GM12878 (cell line): ENCODE measurements at regions not wholly inside any gene's neighbourhood (a gene's known extent, or its start where the extent isn't known, plus 50 kb on each side); places are given as distances from the start of the nearest gene placed in this dataset.

Source experiments
- ATAC-seq: fragments of 200-7000 bp; cut with Tn5 transposase; 3 replicates; pipeline ENCODE4 v1.9.1; 2020; ENCODE audit warnings: mild to moderate bottlenecking, moderate library complexity
- BruUV-seq: library from RNA; stranded (reverse); fragments of 400-500 nt; replicated peaks from 2 replicates; lab custom pipeline; 2021; lab: Mats Ljungman, UMichigan
- CTCF ChIA-PET: fragments of 300-600 bp; sonication (Branson Sonifier 250); formaldehyde crosslinking; extraction: SDS; loops from one replicate; lab custom pipeline; 2021; ENCODE audit warnings: inconsistent platforms; lab: Yijun Ruan, JAX
- POLR2A ChIA-PET: fragments of 350-600 bp; formaldehyde crosslinking; extraction: SDS; loops from one replicate; lab custom pipeline; 2021; ENCODE audit warnings: inconsistent platforms; lab: Charles Lee
- RAD21 ChIA-PET: fragments of 300-600 bp; sonication (Branson Sonifier 250); formaldehyde crosslinking; loops from one replicate; lab custom pipeline; 2023; ENCODE audit warnings: antibody characterized with exemption; ENCODE audit not compliant: unreplicated experiment; lab: Charles Lee
- SMC1A ChIA-PET: fragments of 300-600 bp; sonication (Branson Sonifier 250); formaldehyde crosslinking; loops from one replicate; lab custom pipeline; 2023; ENCODE audit not compliant: unreplicated experiment, uncharacterized antibody; lab: Charles Lee
- DNase-seq: peaks from one replicate; pipeline ENCODE4 v3.0.0-alpha.2; 2011; ENCODE audit warnings: low read depth, low spot score
- FAIRE-seq: peaks from 3 replicates; lab custom pipeline; 2011; peaks lifted over from hg19 to GRCh38; lab: Jason Lieb, UNC
- H2AFZ ChIP-seq: 2 replicates; pipeline ENCODE4 v1.6.0; 2011; ENCODE audit warnings: low read depth, low read length, control low read depth; ENCODE audit not compliant: control insufficient read depth
- H3K27ac ChIP-seq: 2 replicates; pipeline ENCODE4 v1.5.1; 2011; ENCODE audit warnings: control low read depth; ENCODE audit not compliant: control insufficient read depth, insufficient read depth
- H3K27me3 ChIP-seq, 2 experiments: replicated peaks in 1 of 2; 2 replicates each; pipeline versions ENCODE4 v1.6.0 to v1.6.1; 2011; ENCODE audit warnings: low read length in 1 of 2; ENCODE audit not compliant: control insufficient read depth in 2 of 2, insufficient read depth in 2 of 2
- H3K36me3 ChIP-seq, 2 experiments: 2 replicates each; pipeline ENCODE4 v1.5.1; 2011; ENCODE audit warnings: low read length in 1 of 2; ENCODE audit not compliant: control insufficient read depth in 2 of 2, insufficient read depth in 2 of 2
- H3K4me1 ChIP-seq: 2 replicates; pipeline ENCODE4 v1.6.1; 2011; ENCODE audit warnings: mild to moderate bottlenecking, low read length, moderate library complexity, mixed read lengths; ENCODE audit not compliant: control insufficient read depth, insufficient read depth
- H3K4me2 ChIP-seq: 2 replicates; pipeline ENCODE4 v1.6.0; 2011; ENCODE audit warnings: control low read depth; ENCODE audit not compliant: control insufficient read depth, insufficient read depth
- H3K4me3 ChIP-seq: fragments of 200-600 bp; sonication (generic); 2 replicates; pipeline ENCODE4 v1.5.1; 2016
- H3K79me2 ChIP-seq: 2 replicates; pipeline ENCODE4 v1.6.0; 2011; ENCODE audit warnings: low read length; ENCODE audit not compliant: control insufficient read depth, insufficient read depth
- H3K9ac ChIP-seq: 2 replicates; pipeline ENCODE4 v1.8.0; 2011; ENCODE audit warnings: low read length, control low read depth, mixed read lengths; ENCODE audit not compliant: control insufficient read depth, insufficient read depth
- H3K9me3 ChIP-seq: replicated peaks from 3 replicates; pipeline ENCODE4 v1.5.1; 2011; ENCODE audit warnings: mild to moderate bottlenecking, low read length; ENCODE audit not compliant: control insufficient read depth, insufficient read depth
- H4K20me1 ChIP-seq: 2 replicates; pipeline ENCODE4 v1.6.0; 2011; ENCODE audit not compliant: control insufficient read depth, insufficient read depth
- CHD4 ChIP-seq: fragments of 200-600 bp; sonication (generic); IDR thresholded peaks from 2 replicates; pipeline ENCODE4 v1.6.1; 2016; ENCODE audit warnings: mild to moderate bottlenecking
- CREB1 ChIP-seq: IDR thresholded peaks from 2 replicates; pipeline ENCODE4 v1.6.1; 2012; ENCODE audit warnings: low read depth, mild to moderate bottlenecking, inconsistent platforms
- HDAC2 ChIP-seq: fragments of 200-600 bp; sonication (generic); IDR thresholded peaks from 2 replicates; pipeline ENCODE4 v1.6.1; 2017
- POU2F2 ChIP-seq: IDR thresholded peaks from 3 replicates; pipeline ENCODE4 v1.6.1; 2011; ENCODE audit warnings: low read depth, mild to moderate bottlenecking, low read length, borderline replicate concordance
- SMAD1 ChIP-seq: fragments of 450-650 bp; IDR thresholded peaks from 2 replicates; pipeline ENCODE4 v1.6.1; 2018; ENCODE audit warnings: mild to moderate bottlenecking, low read depth; ENCODE audit not compliant: partially characterized antibody
- SPI1 ChIP-seq: IDR thresholded peaks from 2 replicates; pipeline ENCODE4 v1.6.1; 2011; ENCODE audit warnings: low read depth, mild to moderate bottlenecking, low read length, moderate library complexity, borderline replicate concordance; ENCODE audit not compliant: insufficient read depth
- SUZ12 ChIP-seq: fragments of 200-600 bp; sonication (generic); IDR thresholded peaks from one replicate; pipeline ENCODE4 v1.6.1; 2018; ENCODE audit warnings: antibody characterized with exemption, mild to moderate bottlenecking; ENCODE audit not compliant: unreplicated experiment
- TCF12 ChIP-seq: IDR thresholded peaks from 2 replicates; pipeline ENCODE4 v1.6.1; 2011; ENCODE audit warnings: low read depth, mild to moderate bottlenecking, low read length
- ZBED1 ChIP-seq: IDR thresholded peaks from 2 replicates; pipeline ENCODE4 v1.6.1; 2016; ENCODE audit warnings: borderline replicate concordance
- ZNF274 ChIP-seq: IDR thresholded peaks from one replicate; pipeline ENCODE4 v1.8.0; 2011; ENCODE audit not compliant: insufficient read length, insufficient read depth
- ZNF384 ChIP-seq: IDR thresholded peaks from 2 replicates; pipeline ENCODE4 v1.6.1; 2012; ENCODE audit warnings: low read depth, mild to moderate bottlenecking, low read length, improper control_type of control experiment, borderline replicate concordance
- WGBS: methylation state at CpG from one replicate; pipeline ENCODE4 v1.1.6; 2016; ENCODE audit warnings: low lambda C conversion rate; ENCODE audit not compliant: insufficient replicate concordance, insufficient coverage; ENCODE audit errors: missing lambda C conversion rate; 5-methylcytosine and 5-hydroxymethylcytosine counted together
- in situ Hi-C: fragments of 300-500 bp; cut with MboI; formaldehyde crosslinking; loops from 9 replicates; pipeline ENCODE4 v1.14.3; 2018; ENCODE audit warnings: mixed read lengths
- intact Hi-C: fragments of 100-400 bp; cut with micrococcal nuclease; formaldehyde crosslinking; loops from one replicate; pipeline ENCODE4 v1.14.2; 2022; ENCODE audit not compliant: unreplicated experiment
- TF ChIP-seq, protein P1 (sequence below): IDR thresholded peaks from 2 replicates; pipeline ENCODE4 v1.6.1; 2012; ENCODE audit warnings: improper control_type of control experiment, low read depth, low read length; ENCODE audit not compliant: insufficient replicate concordance
- TF ChIP-seq, protein P2 (sequence below): IDR thresholded peaks from 2 replicates; pipeline ENCODE4 v1.6.1; 2012; ENCODE audit warnings: mild to moderate bottlenecking, low read depth, low read length
- TF ChIP-seq, protein P3 (sequence below): fragments of 450-650 bp; formaldehyde crosslinking; IDR thresholded peaks from 2 replicates; pipeline ENCODE4 v1.5.0; 2022; ENCODE audit warnings: mild to moderate bottlenecking, missing genetic modification characterization

DNA sequence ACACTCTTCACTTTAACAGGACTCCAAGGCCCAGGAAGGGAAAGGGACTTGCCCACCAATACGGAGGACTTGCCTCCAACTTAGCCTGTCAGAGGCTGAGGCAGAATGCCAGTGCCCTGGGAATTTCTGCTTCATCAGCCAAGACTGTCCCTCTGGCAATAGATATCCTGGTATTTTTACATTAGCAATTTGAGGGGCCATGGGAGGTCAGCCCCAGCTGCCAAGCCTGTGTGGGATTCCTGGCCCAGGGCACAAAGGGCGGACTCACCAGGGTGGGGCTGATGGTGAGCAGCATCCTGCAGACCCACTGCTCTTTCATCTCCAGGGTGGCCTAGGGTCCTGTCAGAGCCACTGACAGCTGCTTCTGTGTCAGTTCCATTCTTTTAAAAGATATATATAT, 78.3 kb upstream of the CIBAR2 start:
- Histone ChIP-seq H3K27ac (no peak overlapping the region), H3K9ac (no peak overlapping the region), H3K36me3 (no peaks in the 10 kb centered on the region), H3K9me3 (no peaks in the 10 kb centered on the region; the same call in 2 of the 3 replicates), H3K4me1 (no peaks in the 10 kb centered on the region), H4K20me1 (no peaks in the 10 kb centered on the region), H3K27me3 (no peaks in the 10 kb centered on the region), H2AFZ (no peak overlapping the region), H3K79me2 (no peaks in the 10 kb centered on the region), H3K4me3 (no peak overlapping the region), H3K4me2 (no peak overlapping the region)
- ChIA-PET CTCF (interaction anchor here (0.7 kb wide), 1 partner anchor 25 kb away, joined by 3 read pairs; no protein-coding TSS in a partner anchor), POLR2A (no interaction called here), SMC1A (no interaction called here), RAD21 (no interaction called here)
- in situ Hi-C loops (no loop called here), intact Hi-C loops (no loop called here)
- WGBS, result 49% methylated on average over 2 of the region's 2 CpGs
- no TSS peak for BruUV-seq
- ATAC-seq (no peak), FAIRE-seq (no peak), DNase-seq (no peak)
- TF ChIP-seq ZNF274, result no peak
- TF ChIP-seq ZBED1, result no peak
- TF ChIP-seq, protein P1, sequence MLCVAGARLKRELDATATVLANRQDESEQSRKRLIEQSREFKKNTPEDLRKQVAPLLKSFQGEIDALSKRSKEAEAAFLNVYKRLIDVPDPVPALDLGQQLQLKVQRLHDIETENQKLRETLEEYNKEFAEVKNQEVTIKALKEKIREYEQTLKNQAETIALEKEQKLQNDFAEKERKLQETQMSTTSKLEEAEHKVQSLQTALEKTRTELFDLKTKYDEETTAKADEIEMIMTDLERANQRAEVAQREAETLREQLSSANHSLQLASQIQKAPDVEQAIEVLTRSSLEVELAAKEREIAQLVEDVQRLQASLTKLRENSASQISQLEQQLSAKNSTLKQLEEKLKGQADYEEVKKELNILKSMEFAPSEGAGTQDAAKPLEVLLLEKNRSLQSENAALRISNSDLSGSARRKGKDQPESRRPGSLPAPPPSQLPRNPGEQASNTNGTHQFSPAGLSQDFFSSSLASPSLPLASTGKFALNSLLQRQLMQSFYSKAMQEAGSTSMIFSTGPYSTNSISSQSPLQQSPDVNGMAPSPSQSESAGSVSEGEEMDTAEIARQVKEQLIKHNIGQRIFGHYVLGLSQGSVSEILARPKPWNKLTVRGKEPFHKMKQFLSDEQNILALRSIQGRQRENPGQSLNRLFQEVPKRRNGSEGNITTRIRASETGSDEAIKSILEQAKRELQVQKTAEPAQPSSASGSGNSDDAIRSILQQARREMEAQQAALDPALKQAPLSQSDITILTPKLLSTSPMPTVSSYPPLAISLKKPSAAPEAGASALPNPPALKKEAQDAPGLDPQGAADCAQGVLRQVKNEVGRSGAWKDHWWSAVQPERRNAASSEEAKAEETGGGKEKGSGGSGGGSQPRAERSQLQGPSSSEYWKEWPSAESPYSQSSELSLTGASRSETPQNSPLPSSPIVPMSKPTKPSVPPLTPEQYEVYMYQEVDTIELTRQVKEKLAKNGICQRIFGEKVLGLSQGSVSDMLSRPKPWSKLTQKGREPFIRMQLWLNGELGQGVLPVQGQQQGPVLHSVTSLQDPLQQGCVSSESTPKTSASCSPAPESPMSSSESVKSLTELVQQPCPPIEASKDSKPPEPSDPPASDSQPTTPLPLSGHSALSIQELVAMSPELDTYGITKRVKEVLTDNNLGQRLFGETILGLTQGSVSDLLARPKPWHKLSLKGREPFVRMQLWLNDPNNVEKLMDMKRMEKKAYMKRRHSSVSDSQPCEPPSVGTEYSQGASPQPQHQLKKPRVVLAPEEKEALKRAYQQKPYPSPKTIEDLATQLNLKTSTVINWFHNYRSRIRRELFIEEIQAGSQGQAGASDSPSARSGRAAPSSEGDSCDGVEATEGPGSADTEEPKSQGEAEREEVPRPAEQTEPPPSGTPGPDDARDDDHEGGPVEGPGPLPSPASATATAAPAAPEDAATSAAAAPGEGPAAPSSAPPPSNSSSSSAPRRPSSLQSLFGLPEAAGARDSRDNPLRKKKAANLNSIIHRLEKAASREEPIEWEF, result no peak
- TF ChIP-seq ZNF384, result no peak
- no peak for TF ChIP-seq SUZ12
- no peak for TF ChIP-seq SPI1
- no peak for TF ChIP-seq SMAD1
- TF ChIP-seq, protein P2, sequence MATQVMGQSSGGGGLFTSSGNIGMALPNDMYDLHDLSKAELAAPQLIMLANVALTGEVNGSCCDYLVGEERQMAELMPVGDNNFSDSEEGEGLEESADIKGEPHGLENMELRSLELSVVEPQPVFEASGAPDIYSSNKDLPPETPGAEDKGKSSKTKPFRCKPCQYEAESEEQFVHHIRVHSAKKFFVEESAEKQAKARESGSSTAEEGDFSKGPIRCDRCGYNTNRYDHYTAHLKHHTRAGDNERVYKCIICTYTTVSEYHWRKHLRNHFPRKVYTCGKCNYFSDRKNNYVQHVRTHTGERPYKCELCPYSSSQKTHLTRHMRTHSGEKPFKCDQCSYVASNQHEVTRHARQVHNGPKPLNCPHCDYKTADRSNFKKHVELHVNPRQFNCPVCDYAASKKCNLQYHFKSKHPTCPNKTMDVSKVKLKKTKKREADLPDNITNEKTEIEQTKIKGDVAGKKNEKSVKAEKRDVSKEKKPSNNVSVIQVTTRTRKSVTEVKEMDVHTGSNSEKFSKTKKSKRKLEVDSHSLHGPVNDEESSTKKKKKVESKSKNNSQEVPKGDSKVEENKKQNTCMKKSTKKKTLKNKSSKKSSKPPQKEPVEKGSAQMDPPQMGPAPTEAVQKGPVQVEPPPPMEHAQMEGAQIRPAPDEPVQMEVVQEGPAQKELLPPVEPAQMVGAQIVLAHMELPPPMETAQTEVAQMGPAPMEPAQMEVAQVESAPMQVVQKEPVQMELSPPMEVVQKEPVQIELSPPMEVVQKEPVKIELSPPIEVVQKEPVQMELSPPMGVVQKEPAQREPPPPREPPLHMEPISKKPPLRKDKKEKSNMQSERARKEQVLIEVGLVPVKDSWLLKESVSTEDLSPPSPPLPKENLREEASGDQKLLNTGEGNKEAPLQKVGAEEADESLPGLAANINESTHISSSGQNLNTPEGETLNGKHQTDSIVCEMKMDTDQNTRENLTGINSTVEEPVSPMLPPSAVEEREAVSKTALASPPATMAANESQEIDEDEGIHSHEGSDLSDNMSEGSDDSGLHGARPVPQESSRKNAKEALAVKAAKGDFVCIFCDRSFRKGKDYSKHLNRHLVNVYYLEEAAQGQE, result no peak
- no peak for TF ChIP-seq HDAC2
- no peak for TF ChIP-seq CHD4
- no peak for TF ChIP-seq CREB1
- no peak for TF ChIP-seq TCF12
- TF ChIP-seq POU2F2, result no peak
- TF ChIP-seq, protein P3, sequence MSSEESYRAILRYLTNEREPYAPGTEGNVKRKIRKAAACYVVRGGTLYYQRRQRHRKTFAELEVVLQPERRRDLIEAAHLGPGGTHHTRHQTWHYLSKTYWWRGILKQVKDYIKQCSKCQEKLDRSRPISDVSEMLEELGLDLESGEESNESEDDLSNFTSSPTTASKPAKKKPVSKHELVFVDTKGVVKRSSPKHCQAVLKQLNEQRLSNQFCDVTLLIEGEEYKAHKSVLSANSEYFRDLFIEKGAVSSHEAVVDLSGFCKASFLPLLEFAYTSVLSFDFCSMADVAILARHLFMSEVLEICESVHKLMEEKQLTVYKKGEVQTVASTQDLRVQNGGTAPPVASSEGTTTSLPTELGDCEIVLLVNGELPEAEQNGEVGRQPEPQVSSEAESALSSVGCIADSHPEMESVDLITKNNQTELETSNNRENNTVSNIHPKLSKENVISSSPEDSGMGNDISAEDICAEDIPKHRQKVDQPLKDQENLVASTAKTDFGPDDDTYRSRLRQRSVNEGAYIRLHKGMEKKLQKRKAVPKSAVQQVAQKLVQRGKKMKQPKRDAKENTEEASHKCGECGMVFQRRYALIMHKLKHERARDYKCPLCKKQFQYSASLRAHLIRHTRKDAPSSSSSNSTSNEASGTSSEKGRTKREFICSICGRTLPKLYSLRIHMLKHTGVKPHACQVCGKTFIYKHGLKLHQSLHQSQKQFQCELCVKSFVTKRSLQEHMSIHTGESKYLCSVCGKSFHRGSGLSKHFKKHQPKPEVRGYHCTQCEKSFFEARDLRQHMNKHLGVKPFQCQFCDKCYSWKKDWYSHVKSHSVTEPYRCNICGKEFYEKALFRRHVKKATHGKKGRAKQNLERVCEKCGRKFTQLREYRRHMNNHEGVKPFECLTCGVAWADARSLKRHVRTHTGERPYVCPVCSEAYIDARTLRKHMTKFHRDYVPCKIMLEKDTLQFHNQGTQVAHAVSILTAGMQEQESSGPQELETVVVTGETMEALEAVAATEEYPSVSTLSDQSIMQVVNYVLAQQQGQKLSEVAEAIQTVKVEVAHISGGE (CRISPR knock-in tag), result no peak
